Neural progenitor cell (in vitro differentiated cells): ENCODE measurements at regions not wholly inside any gene's neighbourhood (a gene's known extent, or its start where the extent isn't known, plus 50 kb on each side); places are given as distances from the start of the nearest gene placed in this dataset.

Experiments
- DNase-seq: peaks from one replicate; pipeline ENCODE4 v3.0.0-alpha.2; 2016; ENCODE audit warnings: low spot score
- H2AFZ ChIP-seq: fragments of 200-600 bp; sonication (generic); replicated peaks from 2 replicates; pipeline ENCODE4 v1.6.1; 2016; ENCODE audit warnings: antibody characterized with exemption
- H3F3A ChIP-seq: fragments of 200-600 bp; sonication (generic); 2 replicates; pipeline ENCODE4 v1.6.1; 2016; ENCODE audit warnings: antibody characterized with exemption, low read depth
- H3K27ac ChIP-seq: fragments of 200-600 bp; sonication (generic); 2 replicates; pipeline ENCODE4 v1.5.1; 2016; ENCODE audit warnings: mild to moderate bottlenecking
- H3K27me3 ChIP-seq: fragments of 200-600 bp; sonication (generic); 2 replicates; pipeline ENCODE4 v1.6.1; 2016; ENCODE audit warnings: mild to moderate bottlenecking, moderate library complexity
- H3K36me3 ChIP-seq: fragments of 200-600 bp; sonication (generic); 2 replicates; pipeline ENCODE4 v1.5.1; 2016
- H3K4me1 ChIP-seq: fragments of 200-600 bp; sonication (generic); 2 replicates; pipeline ENCODE4 v1.6.1; 2016; ENCODE audit warnings: mixed run types
- H3K4me2 ChIP-seq: fragments of 200-600 bp; sonication (generic); 2 replicates; pipeline ENCODE4 v1.6.1; 2016
- H3K4me3 ChIP-seq: fragments of 200-600 bp; sonication (generic); 2 replicates; pipeline ENCODE4 v1.5.1; 2016
- H3K79me2 ChIP-seq: fragments of 200-600 bp; sonication (generic); 2 replicates; pipeline ENCODE4 v1.6.1; 2016; ENCODE audit warnings: low read depth
- H3K9ac ChIP-seq: fragments of 200-600 bp; sonication (generic); 2 replicates; pipeline ENCODE4 v1.6.1; 2016
- H3K9me3 ChIP-seq: fragments of 200-600 bp; sonication (generic); 2 replicates; pipeline ENCODE4 v1.5.1; 2016; ENCODE audit warnings: low read depth
- H4K20me1 ChIP-seq: fragments of 200-600 bp; sonication (generic); 2 replicates; pipeline ENCODE4 v1.6.1; 2016; ENCODE audit warnings: low read depth
- H3K27ac Mint-ChIP-seq: 3 replicates; pipeline ENCODE4 v1.8.0; 2021; ENCODE audit warnings: mixed read lengths
- H3K27me3 Mint-ChIP-seq: 2 replicates; pipeline ENCODE4 v1.8.0; 2022; ENCODE audit warnings: low read depth, mild to moderate bottlenecking, inconsistent platforms, moderate library complexity, mixed read lengths; ENCODE audit not compliant: insufficient read depth
- H3K36me3 Mint-ChIP-seq: 3 replicates; pipeline ENCODE4 v1.8.0; 2021; ENCODE audit warnings: mixed read lengths
- H3K4me1 Mint-ChIP-seq: 3 replicates; pipeline ENCODE4 v1.8.0; 2021; ENCODE audit warnings: mixed read lengths
- H3K4me3 Mint-ChIP-seq: 3 replicates; pipeline ENCODE4 v1.8.0; 2021; ENCODE audit warnings: mild to moderate bottlenecking, moderate library complexity, mixed read lengths
- H3K9me3 Mint-ChIP-seq: 3 replicates; pipeline ENCODE4 v1.8.0; 2020; ENCODE audit warnings: mixed read lengths
- CTCF ChIP-seq: fragments of 200-600 bp; sonication (generic); IDR thresholded peaks from 2 replicates; pipeline ENCODE4 v1.5.1; 2017; ENCODE audit warnings: antibody characterized with exemption, mild to moderate bottlenecking
- EZH2 ChIP-seq: fragments of 200-600 bp; sonication (generic); IDR thresholded peaks from 2 replicates; pipeline ENCODE4 v1.6.1; 2017; ENCODE audit warnings: antibody characterized with exemption, mild to moderate bottlenecking, moderate library complexity
- EZH2phosphoT487 ChIP-seq: fragments of 200-600 bp; sonication (generic); IDR thresholded peaks from 2 replicates; pipeline ENCODE4 v1.6.1; 2017; ENCODE audit warnings: antibody characterized with exemption

- no peaks in the 10 kb centered on the region for H3F3A ChIP-seq
- no peaks in the 10 kb centered on the region for H3K9me3 ChIP-seq
- H3K36me3 Mint-ChIP-seq = no peaks in the 10 kb centered on the region
- TF ChIP-seq CTCF (no peak), EZH2 (no peak), EZH2phosphoT487 (no peak)
- no peaks in the 10 kb centered on the region for H3K4me1 ChIP-seq
- H3K9me3 Mint-ChIP-seq = peaks cover 8% of the 10 kb centered on the region
- H3K27ac ChIP-seq = no peak overlapping the region
- no peak overlapping the region for H3K4me3 Mint-ChIP-seq
- H4K20me1 ChIP-seq = no peaks in the 10 kb centered on the region
- DNase-seq = no peak
- H3K9ac ChIP-seq = no peak overlapping the region
- H3K4me3 ChIP-seq = no peak overlapping the region
- H3K27me3 ChIP-seq = no peaks in the 10 kb centered on the region
- H3K4me1 Mint-ChIP-seq = no peaks in the 10 kb centered on the region
- no peaks in the 10 kb centered on the region for H3K79me2 ChIP-seq
- H3K27ac Mint-ChIP-seq = no peak overlapping the region
- H3K27me3 Mint-ChIP-seq = no peaks in the 10 kb centered on the region
- no peak overlapping the region for H3K4me2 ChIP-seq
- H2AFZ ChIP-seq = no peak overlapping the region
- H3K36me3 ChIP-seq = no peaks in the 10 kb centered on the region
Measured at GRCh38 chr2:116456429-116456828, 1358.1 kb upstream of the DDX18 start.

- Mint-ChIP-seq H3K9me3 (peaks cover 8% of the 10 kb centered on the region), H3K27ac (no peak overlapping the region), H3K27me3 (no peaks in the 10 kb centered on the region), H3K4me3 (no peak overlapping the region), H3K4me1 (no peaks in the 10 kb centered on the region), H3K36me3 (no peaks in the 10 kb centered on the region)
- Histone ChIP-seq H3K4me2 (no peak overlapping the region), H3K9ac (no peak overlapping the region), H3K79me2 (no peaks in the 10 kb centered on the region), H2AFZ (no peak overlapping the region), H3K9me3 (no peaks in the 10 kb centered on the region), H4K20me1 (no peaks in the 10 kb centered on the region), H3K27ac (no peak overlapping the region), H3F3A (no peaks in the 10 kb centered on the region), H3K4me3 (no peak overlapping the region), H3K27me3 (no peaks in the 10 kb centered on the region), H3K4me1 (no peaks in the 10 kb centered on the region), H3K36me3 (no peaks in the 10 kb centered on the region)
- TF ChIP-seq EZH2phosphoT487 = no peak
- TF ChIP-seq CTCF = no peak
- TF ChIP-seq EZH2 = no peak
- DNase-seq = no peak
Measured at GRCh38 chr2:116467243-116467642, 1347.2 kb upstream of the DDX18 start.

- no peak overlapping the region for H3K9ac ChIP-seq
- TF ChIP-seq EZH2phosphoT487 (no peak), EZH2 (no peak)
- no peak overlapping the region for H3K27ac Mint-ChIP-seq
- no peaks in the 10 kb centered on the region for H3K36me3 Mint-ChIP-seq
- peaks cover 2% of the 10 kb centered on the region for H3K27me3 Mint-ChIP-seq
- H3F3A ChIP-seq = no peaks in the 10 kb centered on the region
- no peak overlapping the region for H3K4me3 ChIP-seq
- no peaks in the 10 kb centered on the region for H3K27me3 ChIP-seq
- no peak overlapping the region for H2AFZ ChIP-seq
- H3K9me3 ChIP-seq = no peaks in the 10 kb centered on the region
- no peak overlapping the region for H3K27ac ChIP-seq
- H4K20me1 ChIP-seq = no peaks in the 10 kb centered on the region
- H3K9me3 Mint-ChIP-seq = no peaks in the 10 kb centered on the region
- H3K4me1 Mint-ChIP-seq = no peaks in the 10 kb centered on the region
- H3K4me3 Mint-ChIP-seq = no peak overlapping the region
- no peak overlapping the region for H3K4me2 ChIP-seq
- H3K79me2 ChIP-seq = no peaks in the 10 kb centered on the region
- H3K36me3 ChIP-seq = no peaks in the 10 kb centered on the region
- no peaks in the 10 kb centered on the region for H3K4me1 ChIP-seq
- no peak for DNase-seq
Measured at GRCh38 chr2:116477229-116477628, 1337.3 kb upstream of the DDX18 start.

GRCh38 chr2:116487336-116487735 is 1327.2 kb upstream of the DDX18 start:
- Histone ChIP-seq H3K36me3 (no peaks in the 10 kb centered on the region), H3K4me2 (no peak overlapping the region), H3K4me3 (no peak overlapping the region), H2AFZ (no peak overlapping the region), H3K9ac (no peak overlapping the region), H3K27ac (no peak overlapping the region), H3K27me3 (no peaks in the 10 kb centered on the region), H3K9me3 (no peaks in the 10 kb centered on the region), H3F3A (no peaks in the 10 kb centered on the region), H3K4me1 (no peaks in the 10 kb centered on the region), H4K20me1 (no peaks in the 10 kb centered on the region), H3K79me2 (no peaks in the 10 kb centered on the region)
- H3K4me1 Mint-ChIP-seq = no peaks in the 10 kb centered on the region
- no peak for DNase-seq
- H3K27me3 Mint-ChIP-seq = peaks cover 3% of the 10 kb centered on the region
- no peak overlapping the region for H3K4me3 Mint-ChIP-seq
- H3K9me3 Mint-ChIP-seq = peaks cover 13% of the 10 kb centered on the region
- no peaks in the 10 kb centered on the region for H3K36me3 Mint-ChIP-seq
- no peak overlapping the region for H3K27ac Mint-ChIP-seq
- TF ChIP-seq EZH2 = no peak
- TF ChIP-seq CTCF = no peak
- no peak for TF ChIP-seq EZH2phosphoT487
